GM21723 (cell line): ENCODE measurements at regions not wholly inside any gene's neighbourhood (a gene's known extent, or its start where the extent isn't known, plus 50 kb on each side); places are given as distances from the start of the nearest gene placed in this dataset.
"Not testable (repeated sequence)": the region's sequence is repeated elsewhere in the genome, so short reads cannot be mapped to it uniquely, and the experiment has no call there.

Source experiments
- ATAC-seq: cut with Tn5 transposase; IDR thresholded peaks from one replicate; pipeline ENCODE4 v1.9.1; 2021; ENCODE audit warnings: mild to moderate bottlenecking, moderate library complexity; ENCODE audit not compliant: unreplicated experiment

- ATAC-seq: no peak
These were observed 54.0 kb downstream of the RFPL4B start for GRCh38 chr6:112401083-112401482.

- ATAC-seq: no peak
These were observed 60.0 kb downstream of the RFPL4B start for GRCh38 chr6:112407101-112407590.

- no peak for ATAC-seq
These were observed 61.4 kb downstream of the RFPL4B start for GRCh38 chr6:112408522-112408921.

GRCh38 chr6:112409311-112409710, 62.2 kb downstream of the RFPL4B start:
- ATAC-seq: no peak

GRCh38 chr6:112413780-112414179, 66.7 kb downstream of the RFPL4B start:
- ATAC-seq: no peak

- no peak for ATAC-seq
These were observed 68.2 kb downstream of the RFPL4B start for GRCh38 chr6:112415366-112415765.

- ATAC-seq: no peak
These were observed 69.7 kb downstream of the RFPL4B start for GRCh38 chr6:112416866-112417265.

- not testable (repeated sequence) for ATAC-seq
These were observed 79.9 kb downstream of the RFPL4B start for GRCh38 chr6:112427011-112427410.

- no peak for ATAC-seq
These were observed 80.4 kb downstream of the RFPL4B start for GRCh38 chr6:112427499-112427898.

- no peak for ATAC-seq
These were observed 81.3 kb downstream of the RFPL4B start for GRCh38 chr6:112428477-112428876.

- no peak for ATAC-seq
These were observed 82.1 kb downstream of the RFPL4B start for GRCh38 chr6:112429226-112429625.

- ATAC-seq: no peak
These were observed 84.7 kb downstream of the RFPL4B start for GRCh38 chr6:112431803-112432202.

GRCh38 chr6:112432853-112433252, 85.7 kb downstream of the RFPL4B start:
- no peak for ATAC-seq

GRCh38 chr6:112433457-112433856, 86.3 kb downstream of the RFPL4B start:
- no peak for ATAC-seq

GRCh38 chr6:112434896-112435435, 87.8 kb downstream of the RFPL4B start:
- ATAC-seq: no peak

- ATAC-seq: no peak
These were observed 89.9 kb downstream of the RFPL4B start for GRCh38 chr6:112437058-112437457.

- no peak for ATAC-seq
These were observed 91.9 kb downstream of the RFPL4B start for GRCh38 chr6:112439010-112439409.

GRCh38 chr6:112439432-112439831, 92.3 kb downstream of the RFPL4B start:
- no peak for ATAC-seq

- no peak for ATAC-seq
These were observed 94.5 kb downstream of the RFPL4B start for GRCh38 chr6:112441607-112442006.

- ATAC-seq: no peak
These were observed 96.3 kb downstream of the RFPL4B start for GRCh38 chr6:112443179-112444065.

GRCh38 chr6:112448786-112449185, 101.7 kb downstream of the RFPL4B start:
- not testable (repeated sequence) for ATAC-seq

- no peak for ATAC-seq
These were observed 103.5 kb downstream of the RFPL4B start for GRCh38 chr6:112450663-112451062.
